HG02970 (cell line): ENCODE measurements at regions not wholly inside any gene's neighbourhood (a gene's known extent, or its start where the extent isn't known, plus 50 kb on each side); places are given as distances from the start of the nearest gene placed in this dataset.

ENCODE experiments used
- ATAC-seq: cut with Tn5 transposase; IDR thresholded peaks from one replicate; pipeline ENCODE4 v1.9.1; 2021; ENCODE audit warnings: mild to moderate bottlenecking, moderate library complexity, moderate number of reproducible peaks; ENCODE audit not compliant: unreplicated experiment, low FRiP score

- no peak for ATAC-seq
These were observed 62.7 kb downstream of the SIK1 start for GRCh38 chr21:43364261-43364510.

- no peak for ATAC-seq
These were observed 63.2 kb downstream of the SIK1 start for GRCh38 chr21:43363506-43364260.

- no peak for ATAC-seq
These were observed 64.0 kb downstream of the SIK1 start for GRCh38 chr21:43362915-43363314.

- ATAC-seq, result no peak
These were observed 64.6 kb downstream of the SIK1 start for GRCh38 chr21:43362321-43362791.

GRCh38 chr21:43361493-43362296, 65.2 kb downstream of the SIK1 start:
- ATAC-seq, result no peak

- no peak for ATAC-seq
These were observed 65.8 kb downstream of the SIK1 start for GRCh38 chr21:43361127-43361492.

GRCh38 chr21:43360441-43361126, 66.3 kb downstream of the SIK1 start:
- no peak for ATAC-seq

- ATAC-seq, result no peak
These were observed 67.8 kb downstream of the SIK1 start for GRCh38 chr21:43358940-43359822.

GRCh38 chr21:43357715-43358430, 69.1 kb downstream of the SIK1 start:
- ATAC-seq, result no peak

GRCh38 chr21:43355925-43356289, 71.0 kb downstream of the SIK1 start:
- ATAC-seq, result no peak

- ATAC-seq, result no peak
These were observed 71.5 kb downstream of the SIK1 start for GRCh38 chr21:43355266-43355924.

GRCh38 chr21:43354666-43355065, 72.3 kb downstream of the SIK1 start:
- ATAC-seq, result no peak

- ATAC-seq, result no peak
These were observed 72.9 kb downstream of the SIK1 start for GRCh38 chr21:43354026-43354420.

- no peak for ATAC-seq
These were observed 73.5 kb downstream of the SIK1 start for GRCh38 chr21:43353282-43354025.

- ATAC-seq, result peak; percentile 39
These were observed 74.2 kb downstream of the SIK1 start for GRCh38 chr21:43352568-43353281.

- ATAC-seq, result no peak
These were observed 74.8 kb downstream of the SIK1 start for GRCh38 chr21:43352154-43352537.

- no peak for ATAC-seq
These were observed 75.3 kb downstream of the SIK1 start for GRCh38 chr21:43351501-43352153.

GRCh38 chr21:43349644-43350043, 77.3 kb downstream of the SIK1 start:
- ATAC-seq, result no peak
